ENCODE measurements at regions not wholly inside any gene's neighbourhood (a gene's known extent, or its start where the extent isn't known, plus 50 kb on each side); places are given as distances from the start of the nearest gene placed in this dataset.

DNA sequence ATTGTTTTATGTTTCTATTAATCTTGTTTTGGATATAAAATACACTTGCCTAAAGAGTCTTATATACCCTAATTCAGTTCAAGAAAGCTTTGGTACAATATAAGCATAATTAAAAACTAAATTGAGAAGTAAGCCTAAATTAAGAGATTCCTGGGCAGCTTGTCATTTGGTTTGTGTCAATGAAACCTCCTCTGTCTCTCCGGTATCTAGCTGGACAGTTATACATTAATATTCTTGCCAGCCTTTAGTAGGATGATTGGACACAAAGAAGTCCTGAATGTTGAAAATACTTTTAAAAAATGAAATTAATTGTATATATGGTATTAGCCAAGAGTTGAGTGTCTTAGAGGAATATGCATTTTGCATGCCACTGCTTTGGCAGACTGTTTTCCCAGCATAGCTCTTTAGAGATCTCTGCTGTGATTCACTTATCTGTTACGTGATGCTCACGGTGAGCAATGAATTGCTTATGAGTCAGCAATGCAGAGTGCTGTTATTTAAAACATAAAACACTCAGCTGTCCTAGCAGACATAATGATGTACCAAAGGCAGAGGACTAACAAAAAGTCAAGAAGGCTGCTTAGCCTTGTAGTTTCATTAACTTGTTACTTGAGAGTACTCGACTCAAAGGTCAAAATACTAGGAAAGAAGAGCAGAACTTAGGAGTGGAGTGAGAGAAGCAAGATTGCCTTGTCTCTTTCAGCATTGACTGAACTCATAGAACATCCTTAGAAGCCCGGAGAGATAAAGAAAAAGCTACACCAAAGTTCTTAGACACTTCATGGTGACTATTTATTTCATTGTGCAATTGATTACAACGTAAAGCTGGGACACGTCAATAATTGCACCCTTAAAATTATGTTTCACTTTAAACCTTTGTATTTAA lies 1296.1 kb upstream of the PCDH7 start:
- DNase-seq (ENCODE audit: low read depth in 3 of 3): no peak

DNA sequence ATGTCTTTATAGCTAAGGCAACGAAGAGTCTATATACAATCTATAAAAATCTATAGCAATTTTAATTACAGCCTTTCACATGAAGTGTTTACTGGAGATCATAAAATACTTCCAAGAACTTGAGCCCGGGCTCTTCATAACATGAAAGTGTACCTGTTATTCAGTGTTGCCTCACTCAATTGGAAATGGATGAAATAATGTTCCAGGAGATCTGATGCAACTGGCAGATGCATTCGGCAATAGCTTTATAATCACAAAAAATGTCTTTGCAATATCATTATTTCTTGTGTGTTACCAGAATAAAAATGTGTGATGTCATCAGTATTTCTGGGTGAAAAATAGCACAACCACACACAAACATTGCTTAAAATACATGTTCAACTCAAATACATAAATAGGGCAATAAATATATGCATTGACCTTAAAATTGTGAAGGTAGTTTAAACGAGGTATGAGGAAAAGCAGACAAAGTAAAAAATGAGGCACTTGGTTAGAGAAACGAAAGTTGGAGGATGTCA lies 1266.8 kb upstream of the PCDH7 start:
- no peak for DNase-seq (ENCODE audit: low read depth in 3 of 3)

DNA sequence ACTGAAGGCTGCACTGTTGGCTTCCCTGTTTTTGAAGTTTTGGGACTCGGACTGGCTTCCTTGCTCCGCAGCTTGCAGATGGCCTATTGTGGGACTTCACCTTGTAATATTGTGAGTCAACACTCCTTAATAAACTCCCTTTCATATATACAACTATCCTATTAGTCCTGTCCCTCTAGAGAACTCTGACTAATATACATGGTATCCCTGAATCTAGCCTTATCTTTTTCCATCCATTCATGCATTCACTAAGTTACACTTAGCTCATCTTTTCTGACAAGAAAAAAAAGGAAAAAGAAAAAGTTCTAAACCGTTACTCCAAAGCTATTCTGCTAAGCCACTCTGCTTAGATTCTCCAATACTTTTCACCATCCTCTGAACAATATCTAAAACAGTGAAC lies 1260.2 kb upstream of the PCDH7 start:
- DNase-seq (ENCODE audit: low read depth in 3 of 3): no peak

DNA sequence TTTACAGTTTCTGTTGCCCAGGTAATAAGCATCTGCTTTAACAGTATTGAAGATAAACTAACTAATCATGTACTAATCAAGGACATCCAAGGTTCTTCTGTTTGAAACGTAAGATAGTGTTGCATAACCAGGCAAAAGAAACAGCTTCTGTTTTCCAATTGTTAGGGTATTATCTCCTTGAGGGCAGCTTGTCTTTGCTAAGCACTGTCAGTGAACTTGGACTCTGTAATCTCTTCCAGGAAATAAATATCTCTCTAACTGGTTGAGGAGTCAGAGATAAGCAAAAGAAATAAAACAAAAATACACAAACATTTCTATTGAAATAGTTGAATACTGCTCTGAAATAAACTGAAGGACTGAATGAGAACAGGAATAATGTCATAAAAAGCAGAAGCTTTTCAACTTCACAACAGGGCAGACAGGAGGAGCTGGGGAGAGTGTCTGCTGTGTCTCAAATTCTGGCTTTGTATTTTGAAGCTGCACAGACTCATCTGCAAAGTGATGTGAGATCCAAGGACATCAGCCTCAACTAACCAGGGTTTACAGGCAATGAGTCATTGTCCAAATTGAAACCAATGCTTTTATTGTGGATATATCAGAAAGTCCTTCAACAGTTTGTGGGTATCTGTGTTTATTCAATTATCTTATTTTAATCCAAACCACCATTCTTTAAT lies 1253.0 kb upstream of the PCDH7 start:
- DNase-seq (ENCODE audit: low read depth in 3 of 3): no peak
